ENCODE measurements at regions not wholly inside any gene's neighbourhood (a gene's known extent, or its start where the extent isn't known, plus 50 kb on each side); places are given as distances from the start of the nearest gene placed in this dataset.

- TF ChIP-seq YY1 (IDR thresholded peaks at IDR 0.05): no peak
- 93% methylated on average over 1 of the region's 1 CpG for WGBS
- Histone ChIP-seq H3K9me3 (ENCODE audit: control insufficient read depth in 4 of 4, low read length in 3 of 4) (no peaks in the 10 kb centered on the region), H3K4me3 (ENCODE audit: low read depth in 1 of 3, low read length in 3 of 3) (no peak overlapping the region), H3K4me1 (ENCODE audit: control insufficient read depth in 4 of 4, insufficient read depth in 4 of 4, low read length in 3 of 4) (no peaks in the 10 kb centered on the region), H3K36me3 (ENCODE audit: control insufficient read depth in 4 of 4, insufficient read depth in 3 of 4, low read depth in 1 of 4, low read length in 3 of 4) (no peaks in the 10 kb centered on the region), H3K27me3 (ENCODE audit: control insufficient read depth in 4 of 4, insufficient read depth in 4 of 4, low read length in 3 of 4) (no peaks in the 10 kb centered on the region), H3K9ac (ENCODE audit: low read depth in 1 of 2, low read length in 2 of 2) (no peak overlapping the region), H3K27ac (ENCODE audit: low read depth in 1 of 2, low read length in 2 of 2) (no peak overlapping the region)
- no peak for DNase-seq (ENCODE audit: low spot score)
Measured at GRCh38 chr9:107793541-107793940, 304.0 kb upstream of the KLF4 start.

GRCh38 chr9:107792596-107792995, 303.0 kb upstream of the KLF4 start:
- H3K27ac ChIP-seq (ENCODE audit: low read depth in 1 of 2, low read length in 2 of 2): no peak overlapping the region
- no peaks in the 10 kb centered on the region for H3K9me3 ChIP-seq (ENCODE audit: control insufficient read depth in 4 of 4, low read length in 3 of 4)
- H3K27me3 ChIP-seq (ENCODE audit: control insufficient read depth in 4 of 4, insufficient read depth in 4 of 4, low read length in 3 of 4): no peaks in the 10 kb centered on the region
- no peak for DNase-seq (ENCODE audit: low spot score)
- no peak overlapping the region for H3K9ac ChIP-seq (ENCODE audit: low read depth in 1 of 2, low read length in 2 of 2)
- 90% methylated on average over 1 of the region's 1 CpG for WGBS
- H3K4me1 ChIP-seq (ENCODE audit: control insufficient read depth in 4 of 4, insufficient read depth in 4 of 4, low read length in 3 of 4): no peaks in the 10 kb centered on the region
- H3K36me3 ChIP-seq (ENCODE audit: control insufficient read depth in 4 of 4, insufficient read depth in 3 of 4, low read depth in 1 of 4, low read length in 3 of 4): no peaks in the 10 kb centered on the region
- TF ChIP-seq EGR1 (IDR thresholded peaks at IDR 0.05; ENCODE audit: low read depth in 2 of 2) (no peak), GABPA (IDR thresholded peaks at IDR 0.05 in 1 of 2, conservative IDR thresholded peaks at IDR 0.05 in 1 of 2) (no peak), RAD21 (IDR thresholded peaks at IDR 0.05) (no peak), SP1 (IDR thresholded peaks at IDR 0.05) (no peak), FOXA1 (IDR thresholded peaks at IDR 0.05) (no peak), REST (IDR thresholded peaks at IDR 0.05) (no peak), TAF1 (conservative IDR thresholded peaks at IDR 0.05) (no peak), FOXA2 (IDR thresholded peaks at IDR 0.05) (no peak), HNF4A (conservative IDR thresholded peaks at IDR 0.05) (no peak), CTCF (IDR thresholded peaks at IDR 0.05; ENCODE audit: low read depth, low read length, missing input control) (no peak), NR2F2 (IDR thresholded peaks at IDR 0.05) (no peak), HNF4G (IDR thresholded peaks at IDR 0.05) (no peak), JUND (IDR thresholded peaks at IDR 0.05) (no peak), MAX (IDR thresholded peaks at IDR 0.05) (no peak), YY1 (IDR thresholded peaks at IDR 0.05) (no peak), RXRA (IDR thresholded peaks at IDR 0.05) (no peak)
- H3K4me3 ChIP-seq (ENCODE audit: low read depth in 1 of 3, low read length in 3 of 3): no peak overlapping the region
